ENCODE measurements at regions not wholly inside any gene's neighbourhood (a gene's known extent, or its start where the extent isn't known, plus 50 kb on each side); places are given as distances from the start of the nearest gene placed in this dataset.

- Histone ChIP-seq H3K36me3 (ENCODE audit: insufficient read depth) (no peaks in the 10 kb centered on the region), H3K27me3 (ENCODE audit: insufficient read depth, low read depth) (no peaks in the 10 kb centered on the region), H2AFZ (ENCODE audit: low read depth) (no peak overlapping the region), H3K4me1 (ENCODE audit: low read depth, poor library complexity, severe bottlenecking) (no peaks in the 10 kb centered on the region), H3K79me2 (ENCODE audit: insufficient read depth, low read depth) (no peaks in the 10 kb centered on the region), H3K4me3 (IDR thresholded peaks at IDR 0.05; ENCODE audit: insufficient read depth, low read depth, low read length) (no peak overlapping the region), H4K20me1 (ENCODE audit: insufficient read depth) (no peaks in the 10 kb centered on the region), H3K4me2 (no peak overlapping the region), H3K9ac (no peak overlapping the region), H3K27ac (no peak overlapping the region)
- TF ChIP-seq, protein P1, sequence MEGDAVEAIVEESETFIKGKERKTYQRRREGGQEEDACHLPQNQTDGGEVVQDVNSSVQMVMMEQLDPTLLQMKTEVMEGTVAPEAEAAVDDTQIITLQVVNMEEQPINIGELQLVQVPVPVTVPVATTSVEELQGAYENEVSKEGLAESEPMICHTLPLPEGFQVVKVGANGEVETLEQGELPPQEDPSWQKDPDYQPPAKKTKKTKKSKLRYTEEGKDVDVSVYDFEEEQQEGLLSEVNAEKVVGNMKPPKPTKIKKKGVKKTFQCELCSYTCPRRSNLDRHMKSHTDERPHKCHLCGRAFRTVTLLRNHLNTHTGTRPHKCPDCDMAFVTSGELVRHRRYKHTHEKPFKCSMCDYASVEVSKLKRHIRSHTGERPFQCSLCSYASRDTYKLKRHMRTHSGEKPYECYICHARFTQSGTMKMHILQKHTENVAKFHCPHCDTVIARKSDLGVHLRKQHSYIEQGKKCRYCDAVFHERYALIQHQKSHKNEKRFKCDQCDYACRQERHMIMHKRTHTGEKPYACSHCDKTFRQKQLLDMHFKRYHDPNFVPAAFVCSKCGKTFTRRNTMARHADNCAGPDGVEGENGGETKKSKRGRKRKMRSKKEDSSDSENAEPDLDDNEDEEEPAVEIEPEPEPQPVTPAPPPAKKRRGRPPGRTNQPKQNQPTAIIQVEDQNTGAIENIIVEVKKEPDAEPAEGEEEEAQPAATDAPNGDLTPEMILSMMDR (conservative IDR thresholded peaks at IDR 0.05; ENCODE audit: low read depth, low read length) = no peak
Measured at GRCh38 chr4:123916821-123917220, 520.2 kb downstream of the SPRY1 start.

GRCh38 chr4:123919576-123920098 is 523.0 kb downstream of the SPRY1 start:
- H3K4me3 ChIP-seq (IDR thresholded peaks at IDR 0.05; ENCODE audit: insufficient read depth, low read depth, low read length) = no peak overlapping the region
- no peak overlapping the region for H3K4me2 ChIP-seq
- no peaks in the 10 kb centered on the region for H3K79me2 ChIP-seq (ENCODE audit: insufficient read depth, low read depth)
- H4K20me1 ChIP-seq (ENCODE audit: insufficient read depth) = no peaks in the 10 kb centered on the region
- H3K4me1 ChIP-seq (ENCODE audit: low read depth, poor library complexity, severe bottlenecking) = no peaks in the 10 kb centered on the region
- TF ChIP-seq, protein P1 (conservative IDR thresholded peaks at IDR 0.05; ENCODE audit: low read depth, low read length) = no peak
- H3K27ac ChIP-seq = no peak overlapping the region
- no peak overlapping the region for H3K9ac ChIP-seq
- no peak overlapping the region for H2AFZ ChIP-seq (ENCODE audit: low read depth)
- no peaks in the 10 kb centered on the region for H3K27me3 ChIP-seq (ENCODE audit: insufficient read depth, low read depth)
- H3K36me3 ChIP-seq (ENCODE audit: insufficient read depth) = no peaks in the 10 kb centered on the region

GRCh38 chr4:123921339-123921738 is 524.7 kb downstream of the SPRY1 start:
- Histone ChIP-seq H2AFZ (ENCODE audit: low read depth) (no peak overlapping the region), H3K4me3 (IDR thresholded peaks at IDR 0.05; ENCODE audit: insufficient read depth, low read depth, low read length) (no peak overlapping the region), H3K27me3 (ENCODE audit: insufficient read depth, low read depth) (no peaks in the 10 kb centered on the region), H3K4me2 (no peak overlapping the region), H3K27ac (no peak overlapping the region), H4K20me1 (ENCODE audit: insufficient read depth) (no peaks in the 10 kb centered on the region), H3K79me2 (ENCODE audit: insufficient read depth, low read depth) (no peaks in the 10 kb centered on the region), H3K4me1 (ENCODE audit: low read depth, poor library complexity, severe bottlenecking) (no peaks in the 10 kb centered on the region), H3K9ac (no peak overlapping the region), H3K36me3 (ENCODE audit: insufficient read depth) (no peaks in the 10 kb centered on the region)
- TF ChIP-seq, protein P1 (conservative IDR thresholded peaks at IDR 0.05; ENCODE audit: low read depth, low read length) = no peak

GRCh38 chr4:123922847-123923246 is 526.3 kb downstream of the SPRY1 start:
- TF ChIP-seq, protein P1 (conservative IDR thresholded peaks at IDR 0.05; ENCODE audit: low read depth, low read length) = no peak
- Histone ChIP-seq H4K20me1 (ENCODE audit: insufficient read depth) (no peaks in the 10 kb centered on the region), H3K4me3 (IDR thresholded peaks at IDR 0.05; ENCODE audit: insufficient read depth, low read depth, low read length) (no peak overlapping the region), H3K27ac (no peak overlapping the region), H3K4me1 (ENCODE audit: low read depth, poor library complexity, severe bottlenecking) (no peaks in the 10 kb centered on the region), H2AFZ (ENCODE audit: low read depth) (no peak overlapping the region), H3K79me2 (ENCODE audit: insufficient read depth, low read depth) (no peaks in the 10 kb centered on the region), H3K4me2 (no peak overlapping the region), H3K27me3 (ENCODE audit: insufficient read depth, low read depth) (no peaks in the 10 kb centered on the region), H3K36me3 (ENCODE audit: insufficient read depth) (no peaks in the 10 kb centered on the region), H3K9ac (no peak overlapping the region)

Measured in KMS-11 (cell line).